ENCODE measurements at regions not wholly inside any gene's neighbourhood (a gene's known extent, or its start where the extent isn't known, plus 50 kb on each side); places are given as distances from the start of the nearest gene placed in this dataset.

DNA sequence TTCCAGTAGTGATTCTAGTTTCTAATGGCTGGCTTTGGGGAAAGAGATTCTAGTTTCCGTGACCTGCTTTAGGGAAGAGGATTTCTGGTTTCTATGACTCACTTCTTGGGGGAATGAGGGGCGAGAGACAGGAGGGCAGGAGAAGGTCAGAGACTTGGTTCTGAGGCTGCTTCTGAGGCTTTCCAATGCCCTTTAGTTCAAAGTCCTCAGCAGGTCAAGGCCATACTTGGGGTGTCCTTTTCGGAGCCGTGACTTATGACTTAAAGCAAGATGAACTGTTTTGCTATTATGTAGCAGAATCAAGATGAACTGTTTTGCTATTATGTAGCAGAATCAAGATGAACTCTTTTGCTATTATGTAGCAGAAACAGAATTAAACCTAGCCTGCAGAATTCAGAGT is 52.2 kb upstream of the TLR3 start:
- H3K9ac ChIP-seq (ENCODE audit: control insufficient read depth, extremely low read depth, insufficient read depth, low read length), result no peak overlapping the region
- no peaks in the 10 kb centered on the region for H3K9me1 ChIP-seq (ENCODE audit: control insufficient read depth, extremely low read depth, insufficient read depth, low read length)
- H3K4me3 ChIP-seq (ENCODE audit: control insufficient read depth in 2 of 3, extremely low read depth in 1 of 3, insufficient read depth in 2 of 3, low read depth in 1 of 3, low read length in 3 of 3), result no peak overlapping the region
- dilution Hi-C loops (cut with MboI; ENCODE audit: extremely low pct_ligation_motif_present, low sequenced_read_pairs), result loop anchor here (25.0 kb wide), 1 partner anchor 379 kb away; no protein-coding TSS in a partner anchor
- TF ChIP-seq, protein P1, sequence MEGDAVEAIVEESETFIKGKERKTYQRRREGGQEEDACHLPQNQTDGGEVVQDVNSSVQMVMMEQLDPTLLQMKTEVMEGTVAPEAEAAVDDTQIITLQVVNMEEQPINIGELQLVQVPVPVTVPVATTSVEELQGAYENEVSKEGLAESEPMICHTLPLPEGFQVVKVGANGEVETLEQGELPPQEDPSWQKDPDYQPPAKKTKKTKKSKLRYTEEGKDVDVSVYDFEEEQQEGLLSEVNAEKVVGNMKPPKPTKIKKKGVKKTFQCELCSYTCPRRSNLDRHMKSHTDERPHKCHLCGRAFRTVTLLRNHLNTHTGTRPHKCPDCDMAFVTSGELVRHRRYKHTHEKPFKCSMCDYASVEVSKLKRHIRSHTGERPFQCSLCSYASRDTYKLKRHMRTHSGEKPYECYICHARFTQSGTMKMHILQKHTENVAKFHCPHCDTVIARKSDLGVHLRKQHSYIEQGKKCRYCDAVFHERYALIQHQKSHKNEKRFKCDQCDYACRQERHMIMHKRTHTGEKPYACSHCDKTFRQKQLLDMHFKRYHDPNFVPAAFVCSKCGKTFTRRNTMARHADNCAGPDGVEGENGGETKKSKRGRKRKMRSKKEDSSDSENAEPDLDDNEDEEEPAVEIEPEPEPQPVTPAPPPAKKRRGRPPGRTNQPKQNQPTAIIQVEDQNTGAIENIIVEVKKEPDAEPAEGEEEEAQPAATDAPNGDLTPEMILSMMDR (optimal IDR thresholded peaks at IDR 0.05 in 1 of 3, IDR thresholded peaks at IDR 0.05 in 1 of 3, conservative IDR thresholded peaks at IDR 0.05 in 1 of 3; ENCODE audit: extremely low read depth in 1 of 3, insufficient read depth in 2 of 3, low read length in 3 of 3), result no peak
- no peaks in the 10 kb centered on the region for H4K20me1 ChIP-seq (ENCODE audit: control insufficient read depth, extremely low read depth, insufficient read depth, low read length)
- FAIRE-seq, result no peak
- DNase-seq (ENCODE audit: low read depth, low spot score), result no peak
- H3K4me2 ChIP-seq (ENCODE audit: control insufficient read depth, extremely low read depth, insufficient read depth, low read depth, low read length), result no peak overlapping the region
- no peaks in the 10 kb centered on the region for H3K27me3 ChIP-seq (ENCODE audit: control insufficient read depth, extremely low read depth, insufficient read depth, low read length)
- no peaks in the 10 kb centered on the region for H3K79me2 ChIP-seq (ENCODE audit: control insufficient read depth, insufficient read depth, low read length)
- H3K4me1 ChIP-seq (ENCODE audit: control insufficient read depth, extremely low read depth, insufficient read depth, low read length), result no peaks in the 10 kb centered on the region
- H3K27ac ChIP-seq (ENCODE audit: control insufficient read depth, insufficient read depth, low read length), result no peak overlapping the region
- H3K9me3 ChIP-seq (ENCODE audit: control insufficient read depth, low read depth, low read length), result no peaks in the 10 kb centered on the region
- H2AFZ ChIP-seq (ENCODE audit: control insufficient read depth, low read length), result no peak overlapping the region
- no peaks in the 10 kb centered on the region for H3K36me3 ChIP-seq (ENCODE audit: control insufficient read depth in 2 of 2, extremely low read depth in 1 of 2, insufficient read depth in 2 of 2, low read length in 2 of 2)

DNA sequence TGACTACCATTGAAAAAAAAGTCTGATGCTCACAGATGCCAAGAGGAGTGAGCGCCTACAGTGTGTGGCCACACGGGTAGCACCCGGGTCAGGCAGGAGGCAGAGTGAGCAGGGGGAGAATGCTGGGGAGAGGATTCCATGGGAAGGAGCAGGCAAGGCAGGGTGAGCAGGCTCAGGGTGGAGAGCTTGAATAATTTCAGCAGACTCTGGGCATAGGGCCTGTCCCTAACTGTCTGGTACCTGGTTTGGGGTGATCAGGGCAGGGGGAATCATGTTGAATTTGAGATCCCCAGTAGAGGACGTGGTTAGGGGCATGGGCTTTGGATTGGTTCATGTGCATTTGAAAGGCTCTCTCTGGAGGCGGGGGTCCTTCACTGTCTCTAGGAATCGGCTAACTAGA is 51.2 kb upstream of the TLR3 start:
- no peaks in the 10 kb centered on the region for H3K9me1 ChIP-seq (ENCODE audit: control insufficient read depth, extremely low read depth, insufficient read depth, low read length)
- H3K4me1 ChIP-seq (ENCODE audit: control insufficient read depth, extremely low read depth, insufficient read depth, low read length), result no peaks in the 10 kb centered on the region
- H3K4me3 ChIP-seq (ENCODE audit: control insufficient read depth in 2 of 3, extremely low read depth in 1 of 3, insufficient read depth in 2 of 3, low read depth in 1 of 3, low read length in 3 of 3), result no peak overlapping the region
- TF ChIP-seq EZH2 (IDR thresholded peaks at IDR 0.05; ENCODE audit: low read length), result no peak
- TF ChIP-seq, protein P1 (optimal IDR thresholded peaks at IDR 0.05 in 1 of 3, IDR thresholded peaks at IDR 0.05 in 1 of 3, conservative IDR thresholded peaks at IDR 0.05 in 1 of 3; ENCODE audit: extremely low read depth in 1 of 3, insufficient read depth in 2 of 3, low read length in 3 of 3), result no peak
- DNase-seq (ENCODE audit: low read depth, low spot score) (no peak), FAIRE-seq (no peak)
- no peak overlapping the region for H3K4me2 ChIP-seq (ENCODE audit: control insufficient read depth, extremely low read depth, insufficient read depth, low read depth, low read length)
- H3K27ac ChIP-seq (ENCODE audit: control insufficient read depth, insufficient read depth, low read length), result no peak overlapping the region
- H3K9ac ChIP-seq (ENCODE audit: control insufficient read depth, extremely low read depth, insufficient read depth, low read length), result no peak overlapping the region
- H3K27me3 ChIP-seq (ENCODE audit: control insufficient read depth, extremely low read depth, insufficient read depth, low read length), result no peaks in the 10 kb centered on the region
- H2AFZ ChIP-seq (ENCODE audit: control insufficient read depth, low read length), result no peak overlapping the region
- H3K9me3 ChIP-seq (ENCODE audit: control insufficient read depth, low read depth, low read length), result no peaks in the 10 kb centered on the region
- H3K36me3 ChIP-seq (ENCODE audit: control insufficient read depth in 2 of 2, extremely low read depth in 1 of 2, insufficient read depth in 2 of 2, low read length in 2 of 2), result no peaks in the 10 kb centered on the region
- dilution Hi-C loops (cut with MboI; ENCODE audit: extremely low pct_ligation_motif_present, low sequenced_read_pairs), result loop anchor here (25.0 kb wide), 1 partner anchor 380 kb away; no protein-coding TSS in a partner anchor
- no peaks in the 10 kb centered on the region for H4K20me1 ChIP-seq (ENCODE audit: control insufficient read depth, extremely low read depth, insufficient read depth, low read length)
- H3K79me2 ChIP-seq (ENCODE audit: control insufficient read depth, insufficient read depth, low read length), result no peaks in the 10 kb centered on the region
